CD4-positive, alpha-beta T cell treated with Interleukin-21 for 1 hour (primary cell): ENCODE measurements at regions not wholly inside any gene's neighbourhood (a gene's known extent, or its start where the extent isn't known, plus 50 kb on each side); places are given as distances from the start of the nearest gene placed in this dataset.

Experiments used
- DNase-seq: peaks from one replicate; pipeline ENCODE4 v3.0.0-alpha.2; 2020

DNA sequence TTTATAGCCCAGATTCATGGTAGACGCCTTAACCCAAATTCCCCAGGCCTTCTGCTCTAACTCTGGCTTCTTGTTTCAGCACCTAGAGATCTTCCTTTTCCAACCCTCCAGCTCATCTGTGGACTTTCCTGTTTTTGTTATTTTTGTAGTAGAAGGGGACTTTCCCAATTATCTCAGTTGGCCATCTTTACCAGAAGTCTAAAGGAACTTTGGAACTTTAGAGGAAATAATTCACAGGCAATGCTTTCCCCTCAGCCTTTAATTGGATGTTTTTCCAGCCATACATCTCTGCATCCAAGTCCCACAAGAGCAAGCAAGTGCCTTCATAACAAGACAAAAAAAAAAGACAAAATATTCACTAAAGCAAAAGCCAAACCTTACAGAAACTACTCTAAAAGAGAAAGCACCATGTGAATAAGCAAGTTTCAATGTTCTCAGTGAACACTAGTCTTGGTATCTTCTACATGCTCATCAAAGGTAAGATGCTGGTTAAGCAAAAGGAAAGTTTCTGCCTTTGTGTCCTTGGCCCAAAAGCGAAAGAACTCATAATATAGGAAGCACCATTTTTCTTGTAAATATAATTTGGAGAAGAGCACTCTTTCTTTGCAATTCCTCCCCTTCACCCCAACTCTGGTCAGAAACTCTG is 377.3 kb downstream of the SETD4 start:
- no peak for DNase-seq

GRCh38 chr21:35681946-35682345 is 378.4 kb downstream of the SETD4 start:
- DNase-seq, result no peak

- DNase-seq, result no peak
These were observed 381.2 kb downstream of the SETD4 start for GRCh38 chr21:35679076-35679475.

DNA sequence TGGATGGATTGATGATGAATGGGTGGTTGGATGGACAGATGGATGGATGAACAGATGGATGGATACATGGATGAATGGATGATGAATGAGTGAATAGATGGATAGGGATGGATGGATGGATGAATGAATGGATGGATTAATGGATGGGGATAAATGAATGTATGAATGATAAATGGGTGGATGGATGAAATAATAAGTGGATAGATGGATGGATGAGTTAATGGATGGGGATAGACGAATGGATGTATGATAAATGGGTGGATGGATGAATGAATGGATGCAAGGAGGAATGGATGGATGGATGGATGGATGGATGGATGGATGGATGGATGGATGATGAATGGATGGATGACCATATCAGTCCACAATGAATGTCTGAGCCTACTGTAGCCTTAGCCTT is 381.9 kb downstream of the SETD4 start:
- DNase-seq, result no peak

GRCh38 chr21:35677298-35677841 is 383.0 kb downstream of the SETD4 start:
- no peak for DNase-seq

- no peak for DNase-seq
These were observed 385.3 kb downstream of the SETD4 start for GRCh38 chr21:35674895-35675470.

DNA sequence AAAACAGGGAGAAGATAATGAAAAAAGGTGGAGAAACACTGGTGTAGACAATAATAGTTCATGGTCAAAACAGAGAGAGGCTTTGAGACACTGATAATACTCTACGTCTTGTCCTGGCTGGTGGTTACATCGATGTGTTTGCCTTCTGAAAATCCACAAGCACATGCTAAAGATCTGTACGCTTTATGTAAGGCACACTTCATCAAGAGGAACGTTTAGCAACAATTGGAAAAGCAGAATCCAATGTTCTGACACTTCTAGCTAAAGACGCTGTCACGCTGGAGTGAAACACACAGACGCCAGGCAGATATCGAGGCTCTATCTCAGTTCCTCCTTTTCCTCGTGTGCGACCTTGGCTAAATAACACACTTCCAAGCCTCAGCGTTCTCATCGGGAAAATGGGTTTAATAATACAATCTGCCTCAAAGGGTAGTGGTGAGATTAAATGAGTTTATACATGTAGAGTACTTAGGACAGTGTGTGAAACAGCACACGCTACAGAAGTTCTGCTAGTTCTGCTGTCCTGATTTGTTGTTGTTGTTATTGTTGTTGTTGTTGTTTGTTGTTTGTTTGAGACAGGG is 386.1 kb downstream of the SETD4 start:
- DNase-seq, result no peak

DNA sequence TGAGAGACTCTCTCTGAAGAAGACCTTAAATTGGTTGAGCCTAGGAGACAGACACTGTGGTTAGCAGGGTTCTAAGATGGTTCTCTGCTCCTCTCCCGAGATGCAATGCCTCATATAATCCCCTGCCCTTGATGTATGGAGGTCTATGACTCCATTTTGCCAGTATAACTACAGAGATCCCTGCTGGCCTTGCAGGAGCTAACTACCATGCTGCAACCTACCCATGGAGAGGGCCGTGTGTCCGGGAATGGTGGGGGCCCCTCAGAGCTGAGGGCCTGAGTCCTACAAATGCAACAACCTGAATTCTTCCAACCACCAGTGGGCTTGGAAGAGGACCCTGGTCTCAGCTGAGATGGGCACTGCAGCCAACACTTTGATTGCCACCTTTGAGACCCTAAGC is 388.0 kb downstream of the SETD4 start:
- no peak for DNase-seq

GRCh38 chr21:35664683-35665082 is 395.6 kb downstream of the SETD4 start:
- no peak for DNase-seq

- no peak for DNase-seq
These were observed 396.3 kb downstream of the SETD4 start for GRCh38 chr21:35663856-35664606.

GRCh38 chr21:35658242-35658641 is 402.1 kb downstream of the SETD4 start:
- no peak for DNase-seq

DNA sequence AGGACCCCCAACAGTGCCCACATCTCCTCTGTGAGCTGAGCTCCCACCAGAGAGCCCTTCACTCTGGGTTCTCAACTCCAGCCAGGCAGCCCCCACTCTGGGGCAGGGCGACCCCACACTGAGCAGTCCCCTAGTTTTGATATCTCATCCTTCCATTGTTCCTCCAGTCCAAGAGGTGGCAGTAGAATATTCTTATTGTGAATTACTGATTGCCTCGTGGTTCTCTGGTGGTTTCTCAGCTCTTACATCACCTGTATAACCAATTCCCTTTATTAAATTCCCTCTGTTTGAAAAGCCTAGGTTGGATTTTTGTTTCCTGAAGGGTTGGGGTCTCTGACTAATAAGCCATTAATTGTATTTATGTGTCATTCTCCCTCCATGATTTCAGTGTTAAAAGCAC is 407.5 kb downstream of the SETD4 start:
- no peak for DNase-seq

GRCh38 chr21:35652196-35652595 is 408.1 kb downstream of the SETD4 start:
- no peak for DNase-seq

DNA sequence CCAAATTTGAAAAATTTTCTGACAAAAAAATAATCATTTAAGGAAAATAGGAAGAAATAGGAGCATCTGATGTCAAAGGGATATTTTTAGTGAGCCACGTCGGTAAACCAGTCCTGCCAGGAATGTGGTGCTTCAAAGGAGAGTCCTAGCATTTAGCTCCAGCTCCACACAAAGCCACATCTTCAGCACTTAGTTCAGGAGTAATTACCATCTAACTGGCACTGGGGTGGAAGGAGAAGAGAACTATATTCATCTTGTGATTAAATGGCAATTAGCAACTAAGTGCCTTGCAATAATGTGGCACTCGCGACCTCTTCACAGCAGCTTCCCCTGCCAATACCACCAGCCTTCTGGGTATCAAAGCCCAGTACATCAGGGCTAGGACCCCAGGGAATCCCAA is 409.1 kb downstream of the SETD4 start:
- DNase-seq, result no peak

DNA sequence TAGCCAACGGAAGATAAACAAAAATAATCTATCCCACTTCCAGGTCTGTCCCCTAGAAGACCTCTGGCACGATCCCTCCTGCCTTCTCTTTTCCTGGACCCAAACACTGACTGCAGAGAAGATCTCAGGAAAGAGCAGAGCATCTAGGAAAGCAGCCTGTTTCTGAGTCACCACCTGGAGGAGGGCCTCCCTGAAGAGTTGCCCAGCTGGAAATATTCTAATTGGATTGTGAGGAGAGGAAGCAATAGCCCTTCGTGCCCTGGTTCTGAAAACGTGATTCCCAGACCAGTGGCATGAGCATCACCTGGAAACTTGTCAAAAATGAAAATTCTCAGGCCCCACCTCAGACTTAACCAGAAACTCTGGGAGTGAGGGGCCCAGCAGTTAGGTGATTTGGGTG is 411.1 kb downstream of the SETD4 start:
- DNase-seq, result no peak

DNA sequence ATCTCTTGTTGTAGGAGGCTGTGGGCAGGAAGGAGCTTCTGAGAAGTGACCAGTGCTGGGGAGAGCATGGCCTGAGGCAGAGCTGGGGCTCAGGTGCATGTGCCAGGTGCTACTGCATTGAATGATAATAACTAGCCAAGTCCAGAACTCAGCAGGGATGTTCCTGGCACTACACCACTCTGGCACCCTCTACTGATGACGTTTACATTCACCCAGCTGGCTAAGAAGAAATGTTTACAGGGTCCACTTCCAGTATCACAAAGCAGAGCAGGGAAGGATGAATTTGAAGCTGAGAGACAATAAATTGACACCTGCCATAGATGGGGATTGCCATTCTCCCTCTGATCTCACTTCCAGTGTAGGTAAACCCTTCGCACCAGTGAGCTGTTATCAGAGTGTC is 411.8 kb downstream of the SETD4 start:
- DNase-seq, result no peak

- no peak for DNase-seq
These were observed 413.7 kb downstream of the SETD4 start for GRCh38 chr21:35646606-35647005.

DNA sequence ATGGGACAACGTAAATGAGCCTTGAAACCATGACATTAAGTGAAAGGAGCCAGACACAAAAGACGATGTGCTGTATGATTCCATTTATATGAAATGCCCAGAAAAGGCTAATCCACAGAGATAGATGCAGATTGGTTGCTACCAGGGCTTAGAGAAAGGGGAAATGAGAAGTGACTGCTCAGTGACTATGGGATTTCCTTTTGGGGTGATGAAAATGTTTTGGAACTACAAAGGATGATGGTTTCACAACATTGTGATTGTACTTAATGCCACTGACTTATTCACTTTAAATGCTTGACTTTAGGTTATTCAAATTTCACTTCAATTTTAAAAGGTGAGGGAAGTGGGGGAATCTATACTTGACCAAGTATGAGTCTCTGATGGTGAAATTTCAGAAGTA is 414.3 kb downstream of the SETD4 start:
- DNase-seq, result no peak

GRCh38 chr21:35644523-35644922 is 415.8 kb downstream of the SETD4 start:
- no peak for DNase-seq

- no peak for DNase-seq
These were observed 417.1 kb downstream of the SETD4 start for GRCh38 chr21:35643176-35643575.

DNA sequence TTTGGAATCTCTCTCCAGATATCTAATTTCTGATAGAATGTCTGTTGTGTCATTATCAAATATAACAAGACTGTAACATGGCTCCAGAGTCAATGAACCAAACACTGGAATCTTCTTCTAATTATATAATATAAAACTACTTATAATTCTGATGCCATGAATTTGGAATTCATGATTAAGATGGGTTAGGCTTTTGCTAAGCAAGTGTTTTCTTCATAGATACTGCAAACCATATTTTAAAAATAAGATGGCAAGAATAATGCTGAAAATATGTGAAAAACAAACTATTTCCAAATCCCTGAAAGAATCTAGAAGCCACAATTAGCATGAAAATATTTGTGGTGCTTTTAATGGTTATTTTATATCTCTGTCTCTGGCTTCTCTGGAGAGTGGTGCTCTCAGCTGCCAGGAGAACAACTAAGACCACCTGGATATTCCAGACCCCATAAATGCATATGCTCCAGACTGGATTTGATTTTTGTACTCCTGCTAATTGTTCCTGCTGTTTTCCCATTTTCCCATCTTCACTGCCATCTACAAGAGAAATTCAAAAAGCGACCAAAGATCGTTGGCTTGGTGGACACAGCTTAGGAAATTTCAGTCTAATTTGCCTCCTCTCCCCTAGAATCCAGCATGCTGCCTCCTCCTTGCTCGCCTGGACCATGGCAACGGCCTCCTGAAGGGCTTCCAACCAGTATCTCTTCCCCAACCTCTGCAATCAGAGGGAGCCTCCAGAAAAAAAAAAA is 418.9 kb downstream of the SETD4 start:
- no peak for DNase-seq

GRCh38 chr21:35637431-35637830 is 422.9 kb downstream of the SETD4 start:
- no peak for DNase-seq

GRCh38 chr21:35635994-35636393 is 424.3 kb downstream of the SETD4 start:
- DNase-seq, result no peak
